Right lobe of liver (tissue), 4 donors: ENCODE measurements at regions not wholly inside any gene's neighbourhood (a gene's known extent, or its start where the extent isn't known, plus 50 kb on each side); places are given as distances from the start of the nearest gene placed in this dataset.

Experiments
- CTCF ChIP-seq, 4 donors: fragments of 200-600 bp in 3 of 4; fragments of 450-650 bp in 1 of 4; IDR thresholded peaks; one replicate each; pipeline versions ENCODE4 v1.5.1 to v1.8.0; 2016 to 2022; ENCODE audit warnings: antibody characterized with exemption in 4 of 4, mild to moderate bottlenecking in 2 of 4
- POLR2A ChIP-seq: fragments of 450-650 bp; IDR thresholded peaks from one replicate; pipeline ENCODE4 v1.6.1; 2017; ENCODE audit warnings: antibody characterized with exemption, mild to moderate bottlenecking
- donor health status: DM: no; HTN: no; CAD: no.
- donor health status: DM: no; HTN: no; CAD: no.
- donor health status: DM: no; HTN: yes; CAD: no.

DNA sequence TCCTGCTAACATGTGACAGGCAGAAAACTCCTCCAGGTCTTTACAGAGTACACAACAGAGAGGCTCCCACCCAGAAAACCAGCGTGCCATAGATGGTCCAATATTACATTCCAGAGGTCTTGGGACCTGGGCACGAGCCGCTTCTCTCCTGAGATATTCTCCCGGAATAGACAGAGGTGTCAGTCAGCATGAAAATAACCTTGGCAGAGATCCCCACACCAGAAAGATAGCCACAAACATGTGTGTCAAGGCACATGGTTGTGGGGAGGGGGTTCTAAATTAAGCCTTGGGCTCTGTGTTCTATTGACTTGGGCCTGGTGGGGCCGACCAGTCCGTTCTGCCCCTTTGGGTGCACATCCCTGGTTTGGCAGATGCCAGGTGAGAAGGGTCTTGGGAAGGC, 78.4 kb downstream of the BOD1 start:
- TF ChIP-seq CTCF (IDR thresholded peaks at IDR 0.05) (no peak), POLR2A (no peak)
